NCI-H1436 treated with DMSO at 0.1 percent for 48 hours (cell line): ENCODE measurements at regions not wholly inside any gene's neighbourhood (a gene's known extent, or its start where the extent isn't known, plus 50 kb on each side); places are given as distances from the start of the nearest gene placed in this dataset.

ENCODE experiments used
- DNase-seq: peaks from one replicate; lab custom pipeline; 2025; lab: John Stamatoyannopoulos, UW

DNA sequence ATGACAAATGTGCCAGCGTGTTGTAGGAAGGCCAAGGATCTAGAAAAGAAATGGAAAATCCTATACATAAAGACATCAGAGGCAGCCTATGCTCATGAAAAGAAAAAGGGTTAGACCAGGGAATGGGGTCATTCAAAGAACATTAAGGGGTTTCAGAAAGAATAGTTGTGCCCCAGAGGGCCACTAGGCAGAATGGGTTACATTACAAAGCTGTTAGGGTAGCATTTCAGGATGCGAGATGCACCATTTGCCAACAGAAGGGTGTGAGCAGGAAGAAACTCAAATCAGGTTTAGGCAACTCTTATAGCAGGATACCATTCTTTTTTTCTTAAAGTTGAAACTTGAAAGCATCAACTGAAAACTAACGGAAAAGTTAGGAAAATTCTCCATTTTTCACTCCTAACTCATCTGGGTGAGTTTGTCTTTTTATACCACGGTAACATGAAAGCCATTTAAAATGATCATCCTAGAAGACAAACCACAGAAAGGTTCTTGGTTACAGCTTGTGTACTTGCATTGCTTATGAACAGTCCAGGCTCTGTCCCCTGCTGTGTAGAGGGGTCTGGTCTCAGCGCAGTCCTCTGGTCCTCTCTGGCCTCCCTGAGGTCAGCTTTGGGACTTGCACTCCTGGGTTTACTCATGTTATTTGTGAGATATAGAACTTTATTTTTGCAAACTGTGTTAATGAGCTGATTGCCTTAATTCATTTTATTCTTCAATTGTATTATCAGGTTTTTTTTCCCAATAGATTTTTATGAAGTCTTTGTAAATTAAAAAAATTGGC lies 209.1 kb downstream of the DACT1 start:
- DNase-seq = no peak

GRCh38 chr14:58848365-58848764 lies 210.6 kb downstream of the DACT1 start:
- DNase-seq = no peak

DNA sequence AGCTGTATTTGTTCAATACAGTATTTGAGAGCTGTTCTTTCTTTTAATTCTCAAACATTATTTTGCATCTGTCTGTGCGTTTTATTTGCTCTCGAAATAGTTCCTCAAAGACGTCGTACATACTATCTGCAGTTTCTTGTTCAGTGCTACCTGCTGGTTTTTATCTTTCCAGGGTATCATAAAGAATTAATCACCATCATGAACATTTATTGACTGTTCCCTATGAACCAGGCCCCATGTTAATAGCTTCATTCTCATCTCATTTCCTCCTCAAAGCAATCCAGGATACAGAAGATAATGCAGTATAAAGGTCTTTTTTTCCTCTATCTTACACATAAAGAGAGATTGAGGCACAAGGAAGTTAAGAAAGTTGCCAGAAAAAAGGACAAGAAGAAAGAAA lies 211.8 kb downstream of the DACT1 start:
- no peak for DNase-seq

GRCh38 chr14:58850011-58850410 lies 212.2 kb downstream of the DACT1 start:
- DNase-seq = no peak

DNA sequence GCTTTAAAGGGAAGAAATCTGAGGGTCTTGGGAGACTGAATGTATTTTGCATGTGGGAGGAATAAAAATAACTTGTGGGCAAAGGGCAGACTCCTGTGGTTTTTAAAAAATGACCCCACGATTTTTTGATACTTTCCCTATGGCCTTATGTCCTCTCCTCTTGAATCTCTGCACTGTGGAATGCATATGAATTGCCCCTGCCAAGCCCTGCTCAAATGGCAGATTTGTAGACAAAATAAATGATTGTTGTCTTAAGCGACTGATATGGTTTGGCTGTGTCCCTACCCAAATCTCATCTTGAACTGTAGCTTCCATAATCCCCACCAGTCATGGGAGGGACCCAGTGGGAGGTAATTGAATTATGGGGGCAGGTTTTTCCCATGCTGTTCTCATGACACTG lies 223.8 kb downstream of the DACT1 start:
- DNase-seq = no peak

- no peak for DNase-seq
Measured at GRCh38 chr14:58862416-58863160, 224.8 kb downstream of the DACT1 start.

DNA sequence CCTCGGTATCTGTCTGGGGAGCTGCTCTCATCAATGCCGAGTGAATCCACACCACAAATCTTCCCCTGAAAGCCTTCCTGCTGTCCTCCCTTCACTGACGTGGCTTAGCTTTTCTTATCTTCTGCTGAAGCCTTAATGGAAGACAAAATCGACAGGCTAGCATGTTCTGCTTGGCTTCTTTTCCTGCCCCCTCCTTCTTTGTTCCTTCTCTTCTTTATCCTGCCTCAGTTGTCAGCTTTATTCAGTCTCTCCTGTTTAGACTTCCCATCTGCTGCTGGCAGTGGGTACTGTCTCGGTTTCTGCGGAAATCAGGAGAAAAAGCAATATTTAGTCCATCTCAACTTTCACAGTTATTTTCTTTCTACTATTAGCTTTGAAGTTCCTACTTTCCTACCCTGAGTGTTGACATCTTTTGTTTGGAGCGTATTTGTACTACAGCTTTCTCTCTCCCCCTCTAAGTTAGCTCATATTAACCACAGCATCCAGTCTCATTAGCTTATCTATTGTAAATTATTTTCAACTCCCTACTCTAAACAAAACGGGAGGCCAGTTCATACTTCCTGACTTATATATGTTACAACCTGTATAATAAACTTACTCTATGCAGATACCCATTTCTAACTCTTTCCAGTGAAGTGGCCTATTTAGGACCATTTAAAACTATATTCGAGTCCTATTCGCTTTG lies 226.0 kb downstream of the DACT1 start:
- DNase-seq = no peak

- no peak for DNase-seq
Measured at GRCh38 chr14:58864751-58865513, 227.2 kb downstream of the DACT1 start.

DNA sequence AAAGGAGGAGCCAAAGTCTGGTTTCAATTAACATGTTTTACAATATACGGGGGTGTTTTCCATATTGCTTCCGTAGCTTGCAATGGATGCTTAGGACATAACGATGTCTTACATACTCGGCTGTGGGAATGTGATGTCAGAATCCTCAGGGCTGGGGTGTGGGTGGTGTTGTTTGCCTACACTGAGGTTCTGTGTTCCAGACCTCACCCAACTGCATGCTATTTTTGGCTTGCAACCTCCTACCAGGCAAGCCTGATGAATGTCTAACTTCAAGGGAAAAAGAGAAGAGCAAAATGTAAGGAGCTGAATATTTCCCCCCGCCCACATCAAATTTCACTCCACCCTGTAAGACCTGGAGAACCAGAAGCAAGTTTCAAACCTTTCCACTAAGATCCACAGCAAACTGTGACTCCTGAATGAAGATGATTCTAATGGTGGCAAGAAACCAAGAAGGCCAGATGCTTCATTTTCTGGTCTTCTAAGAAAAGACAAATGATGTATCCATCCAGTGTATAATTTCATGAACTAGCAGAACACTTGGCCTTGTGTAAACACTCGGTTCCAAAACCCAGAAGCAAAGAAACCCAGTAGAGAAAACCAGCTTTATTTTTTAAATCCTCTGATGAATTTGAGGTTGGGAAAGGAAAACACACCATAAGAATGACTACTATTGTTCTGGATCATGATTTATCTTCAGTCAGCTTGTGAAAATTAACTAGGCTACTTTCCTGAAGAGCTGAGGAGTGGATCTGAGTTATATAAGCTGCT lies 227.9 kb downstream of the DACT1 start:
- DNase-seq = no peak

DNA sequence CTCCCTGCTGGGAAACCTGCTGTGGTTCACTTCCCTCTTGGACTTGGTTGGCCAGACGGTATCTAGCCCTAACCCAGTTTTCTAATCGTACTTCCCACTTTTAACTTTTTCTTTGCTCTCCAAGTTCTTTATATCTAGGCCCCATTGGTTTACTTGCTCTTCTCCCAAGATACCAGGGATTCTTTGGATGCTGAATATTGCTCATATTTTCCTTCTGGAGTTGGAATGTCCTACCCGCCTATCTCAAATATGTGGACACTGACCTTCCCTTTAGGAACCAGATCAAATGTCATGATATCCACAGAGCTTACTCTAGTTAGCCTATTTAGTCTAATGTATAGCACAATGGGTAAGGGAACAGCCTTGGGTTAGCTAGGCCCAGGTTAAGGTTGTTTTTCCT lies 228.6 kb downstream of the DACT1 start:
- DNase-seq = no peak

DNA sequence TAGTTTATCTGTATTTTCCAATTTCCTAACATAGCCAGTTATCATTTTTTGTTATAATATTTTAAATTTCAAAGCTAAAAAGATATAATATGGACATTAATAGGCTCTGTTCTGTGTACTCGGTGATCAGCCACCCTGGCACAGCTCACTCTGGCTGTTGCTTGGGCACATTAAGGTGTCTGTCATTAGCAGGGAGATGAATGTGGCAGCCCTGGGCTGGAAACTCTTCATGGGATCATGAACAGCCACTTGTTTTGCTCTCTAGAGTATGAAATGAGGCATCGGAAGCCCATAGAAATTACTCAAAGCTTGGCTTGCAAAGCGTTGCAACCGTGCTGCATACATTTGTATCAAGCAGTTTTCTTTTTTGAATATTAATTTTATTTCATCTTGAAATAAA lies 233.2 kb downstream of the DACT1 start:
- no peak for DNase-seq

GRCh38 chr14:58871573-58871972 lies 233.8 kb downstream of the DACT1 start:
- no peak for DNase-seq

DNA sequence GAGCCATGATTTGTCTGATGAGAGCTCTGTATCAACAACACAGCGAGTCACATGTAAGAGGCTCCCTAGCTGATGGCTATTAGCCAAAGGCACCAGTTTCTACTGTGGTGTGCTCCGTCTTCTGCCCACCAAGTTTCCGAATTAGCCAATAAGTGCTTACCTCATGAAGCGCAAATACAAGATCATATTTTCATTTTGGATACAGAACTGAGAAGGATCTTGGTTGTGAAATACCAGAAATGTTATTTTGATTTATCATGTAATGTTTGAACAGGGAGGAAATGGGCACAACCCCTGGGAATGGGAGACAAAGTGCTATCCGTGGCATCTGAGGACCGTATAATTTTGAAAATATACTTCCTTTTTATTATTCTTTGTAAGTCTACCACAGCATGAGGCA lies 234.3 kb downstream of the DACT1 start:
- no peak for DNase-seq

- DNase-seq = no peak
Measured at GRCh38 chr14:58873228-58873953, 235.6 kb downstream of the DACT1 start.

GRCh38 chr14:58875613-58876012 lies 237.9 kb downstream of the DACT1 start:
- DNase-seq = no peak

- no peak for DNase-seq
Measured at GRCh38 chr14:58876608-58877007, 238.8 kb downstream of the DACT1 start.

GRCh38 chr14:58878439-58879139 lies 240.8 kb downstream of the DACT1 start:
- DNase-seq = no peak

- DNase-seq = no peak
Measured at GRCh38 chr14:58881433-58881832, 243.7 kb downstream of the DACT1 start.

GRCh38 chr14:58882577-58883018 lies 244.8 kb downstream of the DACT1 start:
- DNase-seq = peak; percentile 43

- DNase-seq = no peak
Measured at GRCh38 chr14:58884442-58884841, 246.7 kb downstream of the DACT1 start.
